Endodermal cell (in vitro differentiated cells): ENCODE measurements at regions not wholly inside any gene's neighbourhood (a gene's known extent, or its start where the extent isn't known, plus 50 kb on each side); places are given as distances from the start of the nearest gene placed in this dataset.

Source experiments
- DNase-seq: peaks from one replicate; pipeline ENCODE4 v3.0.0-alpha.2; 2017
- H3K27ac ChIP-seq: 2 replicates; pipeline ENCODE4 v1.5.1; 2013; ENCODE audit warnings: mild to moderate bottlenecking, low read depth, low read length, moderate library complexity
- H3K27me3 ChIP-seq: 2 replicates; pipeline ENCODE4 v1.6.1; 2013; ENCODE audit warnings: mild to moderate bottlenecking, low read length, moderate library complexity; ENCODE audit not compliant: insufficient read depth, control insufficient read depth, poor library complexity, severe bottlenecking
- H3K36me3 ChIP-seq: 2 replicates; pipeline ENCODE4 v1.7.0; 2013; ENCODE audit warnings: mild to moderate bottlenecking, low read length, moderate library complexity; ENCODE audit not compliant: control insufficient read depth, insufficient read depth
- H3K4me1 ChIP-seq: one replicate; pipeline ENCODE4 v1.7.0; 2013; ENCODE audit warnings: low read length; ENCODE audit not compliant: control insufficient read depth, insufficient read depth
- H3K4me3 ChIP-seq: 2 replicates; pipeline ENCODE4 v1.5.1; 2013; ENCODE audit warnings: mild to moderate bottlenecking, low read length, moderate library complexity
- H3K9ac ChIP-seq: 2 replicates; pipeline ENCODE4 v1.6.1; 2013; ENCODE audit warnings: mild to moderate bottlenecking, low read length, moderate library complexity; ENCODE audit not compliant: poor library complexity, severe bottlenecking; ENCODE audit errors: extremely low read depth
- H3K9me3 ChIP-seq: 2 replicates; pipeline ENCODE4 v1.6.1; 2013; ENCODE audit warnings: mild to moderate bottlenecking, low read length, moderate library complexity; ENCODE audit not compliant: control insufficient read depth
- H3K27ac Mint-ChIP-seq: 2 replicates; pipeline ENCODE4 v1.8.0; 2020; ENCODE audit warnings: mixed read lengths
- H3K27me3 Mint-ChIP-seq: 2 replicates; pipeline ENCODE4 v1.8.0; 2021; ENCODE audit warnings: mild to moderate bottlenecking, mixed read lengths; ENCODE audit not compliant: insufficient read depth
- H3K36me3 Mint-ChIP-seq: 2 replicates; pipeline ENCODE4 v1.8.0; 2020; ENCODE audit warnings: low read depth, mixed read lengths
- H3K4me1 Mint-ChIP-seq: 2 replicates; pipeline ENCODE4 v1.8.0; 2020; ENCODE audit warnings: mixed read lengths
- H3K4me3 Mint-ChIP-seq: 2 replicates; pipeline ENCODE4 v1.8.0; 2020; ENCODE audit warnings: mild to moderate bottlenecking, moderate library complexity, mixed read lengths
- H3K9me3 Mint-ChIP-seq: 2 replicates; pipeline ENCODE4 v1.8.0; 2020; ENCODE audit warnings: mild to moderate bottlenecking, mixed read lengths
- CTCF ChIP-seq: fragments of 200-600 bp; sonication (generic); conservative IDR thresholded peaks from 2 replicates; pipeline ENCODE4 v1.5.0; 2021; ENCODE audit warnings: antibody characterized with exemption, mild to moderate bottlenecking
- whole genome bisulfite sequencing, 2 experiments: methylation state at CpG; one replicate each; pipeline versions ENCODE4 v1.1.5 to v1.1.7; 2013; ENCODE audit warnings: missing lambda C conversion rate in 2 of 2, mixed read lengths in 1 of 2; ENCODE audit not compliant: insufficient coverage in 1 of 2, insufficient read length in 1 of 2; 5-methylcytosine and 5-hydroxymethylcytosine counted together

DNA sequence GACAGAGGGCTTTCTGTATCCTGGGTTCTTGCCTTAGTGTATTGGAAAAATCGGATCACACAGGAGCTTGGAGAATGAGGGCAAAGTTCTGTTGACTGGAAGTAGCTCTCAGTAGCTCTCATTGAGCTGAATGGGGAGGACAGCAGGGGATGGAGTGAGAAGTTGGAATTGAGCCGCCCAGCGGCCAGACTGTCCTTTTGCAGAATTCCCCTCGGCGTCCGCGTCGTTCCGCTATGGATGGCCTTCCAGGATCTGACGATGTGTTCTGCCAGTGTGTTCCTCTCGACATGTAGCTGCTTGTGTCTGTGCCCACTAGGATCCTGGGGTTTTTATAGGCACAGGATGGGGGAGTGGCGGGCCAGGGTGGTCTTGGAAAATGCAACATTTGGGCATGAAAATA is 351.8 kb upstream of the SEMA3A start:
- H3K4me3 ChIP-seq, result no peak overlapping the region
- no peaks in the 10 kb centered on the region for H3K9me3 ChIP-seq
- no peaks in the 10 kb centered on the region for H3K36me3 ChIP-seq
- H3K9ac ChIP-seq, result no peak overlapping the region
- TF ChIP-seq CTCF, result peak; percentile 40
- Mint-ChIP-seq H3K4me3 (no peak overlapping the region), H3K27ac (no peak overlapping the region), H3K4me1 (peaks cover 13% of the 10 kb centered on the region), H3K36me3 (no peaks in the 10 kb centered on the region), H3K27me3 (no peaks in the 10 kb centered on the region), H3K9me3 (no peaks in the 10 kb centered on the region)
- H3K27me3 ChIP-seq, result no peaks in the 10 kb centered on the region
- no peaks in the 10 kb centered on the region for H3K4me1 ChIP-seq
- 91 to 95% methylated on average over 3 to 12 of the region's 12 CpGs for WGBS, 2 experiments
- peak; percentile 61 for DNase-seq
- no peak overlapping the region for H3K27ac ChIP-seq

GRCh38 chr7:84538268-84538667 is 343.7 kb upstream of the SEMA3A start:
- H3K4me1 Mint-ChIP-seq, result peaks cover 18% of the 10 kb centered on the region
- WGBS, 2 experiments, result 92 to 93% methylated on average over 2 to 4 of the region's 5 CpGs

DNA sequence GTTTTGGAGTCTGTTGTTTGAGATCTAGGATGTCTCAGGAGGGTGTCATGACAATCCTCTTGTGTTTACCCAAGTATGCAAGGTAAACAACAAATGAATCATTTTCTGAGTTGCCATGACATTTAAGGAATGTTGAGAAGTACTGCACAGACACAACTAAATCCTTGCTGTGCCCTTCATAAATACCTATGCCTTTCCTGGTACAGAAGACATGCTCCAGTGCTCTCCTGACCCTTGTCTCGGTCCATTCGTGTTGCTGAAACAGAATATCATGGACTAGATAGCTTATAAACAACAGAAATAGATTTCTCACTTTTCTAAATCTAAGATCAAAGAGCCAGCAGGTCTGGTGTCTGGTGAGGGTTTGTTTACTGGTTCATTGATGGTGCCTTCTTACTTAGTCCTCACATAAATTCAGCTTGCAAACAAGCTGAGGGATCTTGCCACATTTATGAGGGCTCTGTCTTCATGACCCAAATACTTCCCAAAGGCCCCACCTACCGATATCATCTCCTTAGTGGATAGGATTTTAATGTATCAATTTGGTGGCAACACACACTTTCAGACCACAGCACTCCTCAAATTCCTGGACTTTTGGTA is 341.8 kb upstream of the SEMA3A start:
- no peak overlapping the region for H3K4me3 ChIP-seq
- no peak overlapping the region for H3K4me3 Mint-ChIP-seq
- peaks cover 10% of the 10 kb centered on the region for H3K4me1 ChIP-seq
- H3K4me1 Mint-ChIP-seq, result peaks cover 32% of the 10 kb centered on the region
- no peak overlapping the region for H3K27ac Mint-ChIP-seq
- H3K27me3 Mint-ChIP-seq, result no peaks in the 10 kb centered on the region
- H3K9ac ChIP-seq, result no peak overlapping the region
- H3K9me3 Mint-ChIP-seq, result no peaks in the 10 kb centered on the region
- no peak overlapping the region for H3K27ac ChIP-seq
- no peaks in the 10 kb centered on the region for H3K27me3 ChIP-seq
- DNase-seq, result no peak
- TF ChIP-seq CTCF, result no peak
- H3K36me3 ChIP-seq, result no peaks in the 10 kb centered on the region
- H3K9me3 ChIP-seq, result no peaks in the 10 kb centered on the region
- 100% methylated on average over 2 to 3 of the region's 3 CpGs for WGBS, 2 experiments
- H3K36me3 Mint-ChIP-seq, result no peaks in the 10 kb centered on the region

More at GRCh38 chr7:84538268-84538667, 343.7 kb upstream of the SEMA3A start:
- H3K27ac ChIP-seq, result no peak overlapping the region
- Mint-ChIP-seq H3K27me3 (no peaks in the 10 kb centered on the region), H3K4me3 (no peak overlapping the region), H3K27ac (peak overlapping the region; percentile 52), H3K36me3 (no peaks in the 10 kb centered on the region), H3K9me3 (no peaks in the 10 kb centered on the region)
- no peaks in the 10 kb centered on the region for H3K9me3 ChIP-seq
- H3K36me3 ChIP-seq, result no peaks in the 10 kb centered on the region
- H3K4me1 ChIP-seq, result peaks cover 9% of the 10 kb centered on the region
- no peak overlapping the region for H3K4me3 ChIP-seq
- H3K9ac ChIP-seq, result no peak overlapping the region
- no peak for TF ChIP-seq CTCF
- H3K27me3 ChIP-seq, result no peaks in the 10 kb centered on the region
- no peak for DNase-seq
